ENCODE measurements at regions not wholly inside any gene's neighbourhood (a gene's known extent, or its start where the extent isn't known, plus 50 kb on each side); places are given as distances from the start of the nearest gene placed in this dataset.

DNA sequence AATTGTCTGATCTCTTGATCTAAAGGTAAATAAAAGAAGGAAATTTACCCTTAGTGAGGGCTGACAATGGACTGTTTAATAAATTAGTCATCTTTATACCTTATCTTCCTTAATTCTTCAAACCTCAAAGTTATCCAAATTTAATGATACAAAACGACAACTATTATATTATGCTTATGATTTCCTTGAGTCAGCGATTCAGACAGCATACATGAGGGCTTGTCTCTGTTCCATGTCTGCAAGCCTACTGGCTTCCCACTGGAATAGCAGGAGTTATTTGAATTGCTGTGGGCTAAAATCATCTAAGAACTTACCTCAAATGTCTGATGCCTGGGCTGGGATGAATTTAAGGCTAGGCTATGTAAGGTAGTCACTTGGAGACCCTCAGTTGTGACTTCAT is 197.2 kb upstream of the MDGA2 start:
- DNase-seq (ENCODE audit: low read depth): no peak

DNA sequence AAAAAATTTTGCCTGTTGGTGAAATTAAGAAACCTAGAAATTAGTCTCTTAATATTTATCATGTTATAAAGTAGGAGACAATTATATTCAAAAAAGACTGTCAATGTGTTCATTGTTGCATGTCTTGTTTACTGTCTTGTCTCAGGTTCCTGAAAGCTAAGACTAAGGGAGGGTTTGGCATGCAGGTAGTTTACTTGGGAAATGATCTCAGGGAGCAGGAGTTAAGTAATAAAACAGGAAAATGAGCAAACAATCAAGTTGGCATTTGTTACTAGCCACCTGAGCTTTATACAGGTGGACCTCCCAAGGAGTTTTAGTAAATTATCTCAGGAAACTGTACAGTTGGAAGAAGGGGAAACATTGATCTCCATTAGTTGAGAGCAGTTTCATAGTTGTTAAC is 188.0 kb upstream of the MDGA2 start:
- no peak for DNase-seq (ENCODE audit: low read depth)

DNA sequence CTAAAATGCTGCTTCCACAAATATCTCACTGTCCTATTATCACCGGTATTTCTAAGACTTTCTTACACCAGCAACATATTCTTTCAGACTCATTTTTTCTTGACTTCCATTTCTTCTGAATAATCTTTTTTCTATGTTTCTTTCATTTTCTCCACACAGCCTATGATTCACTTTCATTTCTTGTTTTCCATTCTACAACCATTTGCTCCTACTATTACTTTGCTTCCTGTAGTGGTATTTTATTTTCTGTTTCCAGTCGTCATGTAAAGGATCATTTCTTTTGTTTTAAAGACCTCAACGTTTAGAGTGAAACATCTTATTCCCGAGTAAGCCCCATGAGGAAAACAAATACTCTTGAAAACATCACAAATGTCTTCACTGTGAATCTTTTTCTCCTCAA is 182.2 kb upstream of the MDGA2 start:
- DNase-seq (ENCODE audit: low read depth): no peak

DNA sequence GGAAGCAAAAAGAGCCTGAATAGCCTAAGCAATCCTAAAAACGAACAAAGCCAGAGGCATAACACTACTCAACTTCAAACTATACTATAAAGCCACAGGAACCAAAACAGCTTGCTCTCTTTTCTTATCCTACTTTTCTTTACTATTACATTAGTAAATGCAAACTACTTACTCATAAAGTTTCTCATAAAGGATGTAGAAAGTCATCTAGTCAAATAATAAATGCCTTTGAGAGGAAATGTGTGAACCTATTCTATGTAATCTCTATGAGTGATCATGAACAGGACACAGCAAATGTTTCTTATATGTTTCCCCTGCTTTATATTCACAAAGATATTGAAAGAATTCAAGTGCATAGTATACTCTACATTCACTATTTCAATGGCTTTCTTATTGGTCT is 176.9 kb upstream of the MDGA2 start:
- DNase-seq (ENCODE audit: low read depth): no peak

DNA sequence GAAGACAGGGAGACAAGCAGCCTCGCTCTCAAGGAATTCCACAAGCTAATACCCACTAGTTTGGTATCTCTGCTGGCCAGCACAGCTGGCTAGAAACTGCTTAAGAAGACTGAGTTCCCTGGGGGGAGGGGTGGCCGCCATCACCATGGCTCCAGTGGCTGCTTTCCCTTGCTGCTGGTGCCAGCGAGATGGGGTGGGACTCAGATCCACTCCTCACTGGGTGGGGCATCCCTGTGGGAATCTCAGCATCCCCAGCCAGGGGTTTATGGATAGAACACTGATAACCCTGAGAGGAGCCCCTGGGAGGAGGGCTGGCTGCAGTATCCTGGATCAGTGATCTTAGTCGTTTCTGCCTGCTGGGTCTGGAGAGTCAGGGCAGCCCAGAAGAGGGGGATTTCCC is 170.6 kb upstream of the MDGA2 start:
- DNase-seq (ENCODE audit: low read depth): no peak

DNA sequence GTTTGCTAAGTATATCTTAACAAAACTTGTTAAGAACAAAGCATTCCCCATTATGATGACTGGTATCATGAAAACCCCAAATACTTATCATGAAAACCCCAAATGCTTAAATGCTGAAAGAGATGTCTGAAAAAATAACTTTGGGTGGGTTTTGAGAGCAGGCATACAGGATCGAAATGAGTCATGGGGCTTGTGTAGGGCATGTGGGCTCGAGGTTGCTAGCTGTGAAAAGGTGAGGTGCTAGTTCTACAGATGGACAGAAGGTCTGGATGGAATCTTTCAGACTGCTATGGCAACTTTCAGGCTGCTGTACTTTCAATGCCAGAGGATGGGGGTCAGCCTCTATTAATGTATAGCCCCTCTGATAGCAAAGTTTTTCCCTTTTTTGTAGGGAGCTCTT is 167.8 kb upstream of the MDGA2 start:
- DNase-seq (ENCODE audit: low read depth): no peak

DNA sequence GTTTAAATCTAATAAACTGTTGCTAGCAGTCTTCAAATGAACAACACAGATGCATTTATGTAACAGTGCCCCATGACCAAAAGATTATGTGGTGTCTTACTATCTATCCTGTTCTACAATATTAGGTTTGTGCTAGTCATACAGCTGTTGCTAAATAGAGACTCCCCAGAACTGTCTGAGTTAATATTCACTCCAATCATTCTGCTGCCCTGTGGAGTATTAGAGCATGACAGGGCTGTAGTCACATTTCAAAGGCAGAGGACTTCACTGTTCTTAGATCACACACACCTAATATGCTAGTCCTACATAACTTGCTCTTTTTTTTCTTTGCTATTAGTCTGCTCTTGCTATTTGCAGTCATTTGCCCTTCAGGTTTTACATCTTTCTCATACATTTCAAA is 157.6 kb upstream of the MDGA2 start:
- DNase-seq (ENCODE audit: low read depth): peak; percentile 39

DNA sequence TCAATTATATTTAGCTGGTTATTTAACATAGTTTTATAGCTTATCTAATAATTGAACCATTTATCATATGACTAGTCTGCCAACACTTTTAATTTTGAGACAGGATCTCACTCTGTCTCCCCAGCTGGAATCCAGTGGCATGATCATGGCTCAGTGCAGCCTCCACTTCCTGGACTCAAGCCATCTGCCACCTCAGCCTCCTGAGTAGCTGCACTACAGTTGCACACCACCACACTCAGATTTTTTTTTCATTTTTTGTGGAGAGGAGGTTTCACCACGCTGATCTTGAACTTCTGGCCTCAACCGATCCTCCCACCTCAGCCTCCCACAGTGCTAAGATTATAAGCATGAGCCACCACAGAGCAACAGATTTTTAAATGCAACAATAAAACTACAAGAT is 151.4 kb upstream of the MDGA2 start:
- DNase-seq (ENCODE audit: low read depth): no peak

DNA sequence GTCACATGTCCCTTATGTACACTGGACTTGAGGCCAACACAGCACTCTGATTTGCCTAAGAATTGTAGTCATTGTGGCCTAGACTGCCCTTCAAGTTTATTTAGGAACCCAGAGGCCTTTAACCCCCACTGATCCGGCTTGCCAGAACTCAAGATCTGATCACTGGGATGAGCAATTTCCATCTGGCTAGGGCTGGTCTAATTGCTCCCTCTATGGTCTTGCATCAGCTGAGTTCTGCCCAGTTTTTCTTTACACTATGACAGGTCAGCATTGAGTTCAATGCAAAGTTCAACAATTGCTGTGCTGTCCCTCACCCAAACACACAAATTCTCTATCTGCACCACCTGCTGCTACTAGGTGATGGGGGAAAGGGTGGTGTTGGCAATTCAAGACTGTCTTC is 146.9 kb upstream of the MDGA2 start:
- no peak for DNase-seq (ENCODE audit: low read depth)

DNA sequence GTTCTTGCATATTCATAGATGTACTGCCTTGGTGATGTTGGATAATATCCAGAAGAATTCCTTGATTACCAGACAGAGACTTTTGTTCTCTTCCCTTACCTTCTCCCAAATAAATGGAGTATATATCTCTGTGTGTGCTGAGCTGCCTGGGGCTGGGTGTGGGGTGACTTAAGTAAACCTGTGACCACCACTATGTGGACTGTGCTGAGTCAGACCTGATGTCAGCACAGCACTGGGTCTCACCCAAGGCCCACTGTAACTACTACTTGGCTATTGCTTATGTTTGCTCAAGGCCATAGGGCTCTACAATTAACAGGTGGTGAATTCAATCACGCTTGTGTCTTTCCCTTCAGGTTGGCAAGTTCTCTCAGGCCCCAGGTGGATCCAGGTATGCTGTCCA is 145.7 kb upstream of the MDGA2 start:
- no peak for DNase-seq (ENCODE audit: low read depth)

DNA sequence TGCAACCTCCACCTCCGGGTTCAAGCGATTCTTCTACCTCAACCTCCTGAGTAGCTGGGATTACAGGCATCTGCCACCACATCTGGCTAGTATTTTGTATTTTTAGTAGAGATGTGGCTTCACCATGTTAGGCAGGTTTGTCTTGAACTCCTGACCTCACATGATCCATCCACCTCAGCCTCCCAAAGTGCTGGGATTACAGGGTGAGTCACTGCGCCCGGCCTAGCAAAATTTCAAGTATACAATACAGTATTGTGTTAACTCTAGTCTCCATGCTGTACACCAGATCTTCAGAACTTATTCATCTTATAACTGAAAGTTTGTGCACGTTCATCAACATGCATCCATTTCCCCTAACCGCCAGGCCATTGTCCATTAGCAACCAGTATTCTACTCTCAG is 115.1 kb upstream of the MDGA2 start:
- no peak for DNase-seq (ENCODE audit: low read depth)

DNA sequence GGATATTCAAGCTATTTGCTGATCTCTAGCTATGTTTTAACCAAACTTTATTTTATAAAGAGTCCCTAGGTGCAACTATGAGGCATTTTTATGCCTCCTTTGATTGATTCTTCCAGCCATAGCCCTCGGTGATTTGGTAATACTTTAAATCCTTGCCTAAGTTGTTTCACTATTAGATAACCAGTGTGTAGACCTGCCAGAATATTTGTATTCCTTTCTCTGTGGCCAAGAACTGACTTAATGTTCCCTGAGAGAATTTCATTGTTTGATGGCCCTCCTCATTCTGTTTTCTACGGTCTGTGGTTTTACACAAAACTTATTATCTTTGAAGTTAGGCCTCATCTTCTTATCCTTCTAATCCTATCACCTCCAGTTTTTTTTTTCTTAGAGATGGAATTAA is 109.7 kb upstream of the MDGA2 start:
- no peak for DNase-seq (ENCODE audit: low read depth)

DNA sequence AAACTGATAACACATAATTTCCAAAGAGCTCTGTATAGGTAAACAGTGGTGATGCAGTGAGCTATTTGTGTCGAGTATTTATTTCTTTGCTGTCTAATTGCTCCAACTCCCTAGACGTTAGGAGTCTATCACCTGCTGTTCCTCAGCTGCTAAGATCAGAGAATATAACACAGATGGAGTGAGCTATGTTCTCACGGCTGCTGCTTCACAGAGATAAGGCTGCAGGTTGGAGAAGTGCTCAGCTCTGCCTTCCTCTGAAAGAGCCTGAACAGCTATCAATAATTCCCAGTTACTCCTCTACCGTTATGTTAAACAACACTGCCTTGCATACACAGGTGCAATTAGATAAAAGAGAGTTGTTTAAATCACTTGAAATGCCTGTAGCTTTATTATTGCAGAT is 103.2 kb upstream of the MDGA2 start:
- no peak for DNase-seq (ENCODE audit: low read depth)

DNA sequence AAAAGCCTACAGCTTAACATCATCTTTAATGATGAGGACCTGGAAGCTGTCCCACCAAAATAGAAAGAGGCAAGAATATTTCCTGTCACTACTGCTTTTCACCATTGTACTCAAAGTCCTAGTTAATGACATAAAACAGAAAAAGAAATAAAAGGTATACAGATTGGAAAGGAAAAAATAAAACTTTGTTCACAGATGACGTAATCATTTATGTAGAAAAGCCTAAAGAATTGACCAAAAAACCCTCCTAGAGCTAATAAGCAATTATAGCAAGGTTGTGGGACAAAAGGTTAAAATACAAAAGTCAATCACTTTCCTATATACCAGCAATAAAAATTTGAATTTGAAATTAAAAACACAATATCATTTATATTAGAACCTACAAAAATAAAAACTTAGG is 97.2 kb upstream of the MDGA2 start:
- DNase-seq (ENCODE audit: low read depth): no peak

DNA sequence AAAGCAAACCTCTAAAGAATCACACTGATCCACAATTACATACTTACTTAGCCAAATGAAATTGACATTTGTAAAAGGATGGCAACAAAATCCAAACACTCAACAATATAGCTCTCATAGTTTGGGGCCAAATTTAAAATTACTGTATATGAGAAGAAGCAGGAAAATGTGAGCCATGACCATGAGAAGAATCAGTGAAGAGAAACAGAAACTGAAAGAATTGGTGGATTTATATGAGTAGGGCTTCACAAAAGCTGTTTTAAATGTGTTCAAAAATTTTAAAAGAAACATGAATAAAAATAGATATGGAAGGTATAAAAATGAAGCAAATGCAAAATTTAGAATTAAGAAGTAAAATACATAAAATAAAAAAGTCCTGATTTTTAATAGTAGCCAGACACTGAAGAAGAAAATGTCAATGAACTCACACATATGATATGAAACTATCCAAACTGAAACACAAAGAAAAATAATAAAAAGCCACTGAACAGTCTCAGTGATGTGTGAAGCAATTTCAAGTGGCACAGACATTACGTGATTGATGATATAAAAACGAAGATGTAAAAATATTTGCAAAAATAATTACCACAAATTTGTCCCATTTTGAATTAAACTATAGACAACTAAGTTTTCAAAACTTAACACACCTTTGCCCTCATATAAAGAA is 87.9 kb upstream of the MDGA2 start:
- DNase-seq (ENCODE audit: low read depth): no peak

DNA sequence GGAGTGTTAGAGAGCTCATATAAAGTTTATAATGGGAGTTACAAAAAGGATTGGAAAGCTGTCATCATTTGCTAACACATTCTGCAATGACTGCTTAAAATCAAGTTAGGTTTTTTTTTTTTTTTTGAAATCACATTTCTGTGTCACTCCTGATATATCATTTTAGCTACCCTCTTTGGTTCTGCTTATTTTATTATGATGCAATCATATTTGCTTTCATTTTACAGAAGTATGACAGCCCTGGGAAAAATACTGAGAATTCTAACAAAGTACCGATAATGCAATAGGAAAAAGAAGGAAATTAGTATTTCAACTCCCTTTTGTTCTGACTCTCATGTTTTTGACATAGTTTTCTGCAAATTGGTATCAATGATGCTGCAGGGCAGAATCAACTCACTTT is 71.6 kb upstream of the MDGA2 start:
- no peak for DNase-seq (ENCODE audit: low read depth)

DNA sequence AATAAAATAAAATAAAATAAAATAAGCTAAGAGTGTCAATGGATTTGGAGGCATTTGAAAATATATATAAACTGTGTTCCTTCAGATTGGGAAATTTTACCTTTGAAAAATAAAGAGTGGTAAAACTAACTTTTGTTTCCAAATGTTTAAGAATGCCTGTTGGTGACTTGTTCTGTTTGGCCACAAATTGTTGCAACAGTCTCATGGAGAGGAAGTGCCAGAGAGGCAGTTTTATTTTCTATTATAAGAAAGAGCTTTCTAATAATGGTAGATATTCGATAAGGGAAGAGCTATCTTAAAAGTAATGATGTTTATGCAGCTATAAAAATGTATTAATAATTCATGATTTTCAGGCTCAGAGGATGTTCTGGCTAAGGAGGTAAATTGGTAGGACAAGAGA is 68.8 kb upstream of the MDGA2 start:
- no peak for DNase-seq (ENCODE audit: low read depth)

DNA sequence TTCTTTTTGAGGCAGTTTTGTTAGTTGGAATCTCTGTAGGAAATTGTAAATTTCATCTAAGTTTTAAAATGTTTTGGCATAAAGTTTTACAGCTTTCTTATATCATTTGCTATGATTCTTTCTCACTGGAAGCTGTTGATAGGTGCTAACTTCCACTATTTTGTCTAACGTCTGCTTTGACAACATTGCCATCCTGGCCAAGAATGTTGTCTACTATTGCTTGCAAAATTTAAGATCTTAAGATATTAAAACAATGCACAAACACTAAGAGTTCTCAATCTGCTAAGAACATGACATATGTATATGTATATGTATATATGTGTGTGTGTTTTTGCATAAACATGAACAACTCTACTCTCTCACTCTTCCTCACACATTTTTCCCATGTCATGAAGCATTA is 64.1 kb upstream of the MDGA2 start:
- DNase-seq (ENCODE audit: low read depth): no peak

DNA sequence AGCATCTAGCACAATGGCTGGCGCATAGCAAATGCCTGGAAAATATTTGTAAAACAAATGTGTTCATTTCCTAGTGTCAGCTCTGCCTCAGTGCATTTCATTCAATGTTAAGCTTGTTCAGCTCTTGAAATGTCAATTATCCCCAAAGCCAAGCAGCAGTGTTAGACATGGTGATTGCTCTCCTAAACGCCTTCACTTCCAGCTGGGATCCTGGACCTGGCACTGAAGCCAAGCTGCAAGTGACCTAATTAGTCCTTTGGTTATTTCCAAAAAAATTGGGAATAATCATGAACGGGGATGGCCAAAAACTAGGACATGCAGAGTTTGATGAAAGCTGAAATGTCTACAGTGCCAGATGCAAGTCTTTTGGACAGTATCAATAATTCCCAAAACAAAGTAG is 54.9 kb upstream of the MDGA2 start:
- DNase-seq (ENCODE audit: low read depth): no peak
